ENCODE measurements at regions not wholly inside any gene's neighbourhood (a gene's known extent, or its start where the extent isn't known, plus 50 kb on each side); places are given as distances from the start of the nearest gene placed in this dataset.

DNA sequence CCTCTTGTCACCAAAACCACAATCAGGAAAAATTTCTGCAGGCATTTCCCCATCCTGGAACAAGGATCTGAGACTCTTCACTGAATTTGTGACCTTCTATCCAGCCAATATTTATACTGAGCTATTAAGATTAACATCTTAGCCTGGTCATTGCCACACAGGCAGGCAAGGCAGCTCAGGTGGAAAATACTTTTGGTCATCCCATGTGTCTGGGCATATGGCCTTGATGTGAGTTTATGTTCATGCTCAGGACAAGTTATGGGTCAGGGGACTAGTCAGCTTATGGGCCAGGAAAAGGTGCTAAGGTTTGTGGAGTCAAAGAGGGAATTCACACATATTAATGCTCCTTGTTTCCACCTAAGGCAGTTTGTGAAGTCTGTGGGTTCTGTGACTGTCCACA lies 124.3 kb upstream of the TOP3B start:
- TF ChIP-seq, protein P1, sequence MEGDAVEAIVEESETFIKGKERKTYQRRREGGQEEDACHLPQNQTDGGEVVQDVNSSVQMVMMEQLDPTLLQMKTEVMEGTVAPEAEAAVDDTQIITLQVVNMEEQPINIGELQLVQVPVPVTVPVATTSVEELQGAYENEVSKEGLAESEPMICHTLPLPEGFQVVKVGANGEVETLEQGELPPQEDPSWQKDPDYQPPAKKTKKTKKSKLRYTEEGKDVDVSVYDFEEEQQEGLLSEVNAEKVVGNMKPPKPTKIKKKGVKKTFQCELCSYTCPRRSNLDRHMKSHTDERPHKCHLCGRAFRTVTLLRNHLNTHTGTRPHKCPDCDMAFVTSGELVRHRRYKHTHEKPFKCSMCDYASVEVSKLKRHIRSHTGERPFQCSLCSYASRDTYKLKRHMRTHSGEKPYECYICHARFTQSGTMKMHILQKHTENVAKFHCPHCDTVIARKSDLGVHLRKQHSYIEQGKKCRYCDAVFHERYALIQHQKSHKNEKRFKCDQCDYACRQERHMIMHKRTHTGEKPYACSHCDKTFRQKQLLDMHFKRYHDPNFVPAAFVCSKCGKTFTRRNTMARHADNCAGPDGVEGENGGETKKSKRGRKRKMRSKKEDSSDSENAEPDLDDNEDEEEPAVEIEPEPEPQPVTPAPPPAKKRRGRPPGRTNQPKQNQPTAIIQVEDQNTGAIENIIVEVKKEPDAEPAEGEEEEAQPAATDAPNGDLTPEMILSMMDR (IDR thresholded peaks at IDR 0.05; ENCODE audit: low read length) = no peak
- no peak for TF ChIP-seq EZH2 (IDR thresholded peaks at IDR 0.05; ENCODE audit: borderline replicate concordance, low read length)

All from OCI-LY1 (cell line).